GM19239 (cell line): ENCODE measurements at regions not wholly inside any gene's neighbourhood (a gene's known extent, or its start where the extent isn't known, plus 50 kb on each side); places are given as distances from the start of the nearest gene placed in this dataset.
A peak's percentile ranks its signal among the peaks of the same experiment; 100 is the strongest.

Experiments used
- DNase-seq: peaks from one replicate; pipeline ENCODE4 v3.0.0; 2011; ENCODE audit warnings: low spot score; ENCODE audit not compliant: insufficient read length
- FAIRE-seq: peaks from 2 replicates; lab custom pipeline; 2011; peaks lifted over from hg19 to GRCh38; lab: Jason Lieb, UNC

DNA sequence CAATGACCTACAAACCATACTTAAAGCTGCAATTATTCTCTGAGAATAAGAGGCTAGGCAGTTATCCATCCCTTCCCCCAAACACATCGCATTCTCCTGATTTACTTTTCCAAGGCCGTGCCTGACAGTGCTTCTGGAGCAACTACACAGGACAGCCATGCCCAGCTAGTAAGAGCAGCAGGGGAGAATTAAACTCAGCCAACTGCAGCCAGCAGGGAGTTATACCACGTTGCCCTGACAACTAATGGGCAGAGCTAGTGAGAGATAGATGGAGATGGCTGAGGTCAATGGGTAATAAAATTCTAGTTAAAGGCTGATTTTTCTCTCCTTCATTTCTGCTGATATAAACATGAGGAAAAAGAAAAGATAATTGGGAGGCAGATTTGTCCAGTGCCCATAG is 193.8 kb upstream of the PPP2R3A start:
- DNase-seq (no peak), FAIRE-seq (no peak)

DNA sequence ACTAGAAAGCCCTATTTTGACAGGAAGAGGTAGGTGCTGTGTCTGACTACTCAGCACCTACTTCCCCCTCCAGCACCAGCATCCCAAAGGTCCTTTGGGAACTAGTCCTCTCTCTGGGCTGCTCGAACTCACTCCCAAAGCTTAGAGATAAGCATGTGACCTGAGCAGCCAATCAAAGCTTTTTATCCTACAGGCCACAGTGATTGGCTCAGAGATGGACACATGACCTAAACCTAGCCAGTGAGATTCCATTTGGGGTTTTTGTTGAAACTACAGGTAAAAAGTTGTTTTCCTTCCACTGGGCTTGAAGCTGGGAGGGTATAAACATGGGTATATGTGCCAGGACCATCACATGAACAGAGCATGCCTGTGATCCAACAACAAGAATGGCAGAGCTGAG is 186.5 kb upstream of the PPP2R3A start:
- FAIRE-seq, result no peak
- no peak for DNase-seq

DNA sequence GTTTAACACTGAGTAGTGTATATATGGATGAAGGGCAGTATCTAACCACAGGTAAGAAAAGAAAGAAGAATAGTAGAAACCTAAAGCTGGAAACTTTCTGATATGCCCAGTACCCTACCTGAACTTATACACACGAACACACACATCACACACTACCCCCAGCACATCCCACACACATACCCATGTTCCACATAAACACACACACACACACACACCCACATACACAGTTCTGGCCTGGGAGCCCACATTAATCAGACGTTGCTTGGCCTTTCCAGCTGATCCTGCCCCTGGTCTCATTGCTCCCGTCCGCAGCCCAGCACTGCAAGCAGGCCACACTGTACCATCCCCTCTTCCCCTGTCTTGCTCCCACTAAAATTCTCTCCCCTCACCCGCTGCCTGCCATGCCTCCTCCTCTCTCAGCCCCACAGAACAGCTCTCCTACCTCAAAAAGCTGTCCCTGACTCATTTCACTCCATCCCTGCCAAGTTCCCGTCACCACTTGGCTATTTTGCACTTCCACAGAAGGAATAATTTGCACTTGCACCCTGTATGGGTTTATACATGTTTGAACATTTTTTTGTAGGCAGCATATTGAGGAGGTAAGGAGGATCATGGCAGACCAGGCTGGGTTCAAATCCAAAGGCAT is 185.8 kb upstream of the PPP2R3A start:
- FAIRE-seq, result no peak

DNA sequence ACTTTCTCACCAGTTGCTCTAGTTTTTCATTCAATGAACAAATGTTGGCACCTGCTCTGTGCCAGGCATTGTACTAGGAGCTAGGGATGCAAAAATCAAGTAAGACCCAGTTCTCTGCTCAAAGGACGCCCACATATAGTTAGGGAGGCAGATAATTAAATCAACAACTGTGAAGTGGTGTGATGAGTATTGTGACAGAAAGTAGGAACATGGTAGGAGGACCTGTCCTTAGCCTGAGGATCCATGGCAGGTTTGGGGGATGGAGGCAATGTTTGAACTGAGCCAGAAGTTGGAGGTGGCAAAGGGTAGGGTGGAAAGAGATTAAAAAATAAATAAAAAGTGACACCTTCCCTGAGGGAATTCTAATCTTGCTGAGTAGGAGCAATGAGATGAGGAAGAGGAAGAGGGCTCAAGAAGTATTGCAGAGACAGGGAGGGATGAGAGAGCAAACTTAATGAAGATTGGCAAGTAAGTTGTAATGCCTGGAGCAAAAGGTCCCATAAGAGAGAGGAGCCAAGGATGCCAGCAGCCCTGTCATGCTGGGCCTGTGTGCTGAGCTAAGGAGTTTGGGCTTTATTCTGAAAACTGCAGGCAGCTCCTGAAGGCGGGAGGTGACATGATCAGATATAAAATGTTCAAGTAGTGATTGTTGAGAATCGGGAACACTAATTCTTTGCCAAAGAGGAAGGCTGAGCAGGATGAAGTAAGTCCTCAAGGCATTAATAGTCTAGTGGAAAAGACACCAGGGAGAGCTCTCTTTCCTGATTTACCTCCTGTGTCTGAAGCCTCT is 184.3 kb upstream of the PPP2R3A start:
- DNase-seq (no peak), FAIRE-seq (no peak)

More for the DNA sequence above, 185.8 kb upstream of the PPP2R3A start:
- no peak for DNase-seq

DNA sequence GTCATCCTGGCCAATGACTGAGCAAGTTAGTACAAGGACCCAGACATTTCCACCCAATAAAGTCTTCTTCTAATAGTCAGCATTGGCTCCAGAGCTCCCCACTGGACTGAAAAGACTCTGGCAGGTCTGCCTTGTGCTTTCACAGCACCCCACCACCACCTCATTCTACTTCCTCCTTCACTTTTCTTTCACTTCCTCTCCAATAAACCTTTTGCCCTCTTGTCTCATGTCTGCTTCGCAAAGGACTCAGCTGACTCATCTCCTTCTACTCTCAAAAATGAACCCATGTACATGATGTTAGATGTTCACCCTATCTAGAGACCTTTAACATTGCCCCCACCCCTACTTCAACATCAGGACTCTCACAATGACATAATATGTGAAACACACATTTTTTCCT is 181.0 kb upstream of the PPP2R3A start:
- peak; percentile 5 for DNase-seq
- no peak for FAIRE-seq

DNA sequence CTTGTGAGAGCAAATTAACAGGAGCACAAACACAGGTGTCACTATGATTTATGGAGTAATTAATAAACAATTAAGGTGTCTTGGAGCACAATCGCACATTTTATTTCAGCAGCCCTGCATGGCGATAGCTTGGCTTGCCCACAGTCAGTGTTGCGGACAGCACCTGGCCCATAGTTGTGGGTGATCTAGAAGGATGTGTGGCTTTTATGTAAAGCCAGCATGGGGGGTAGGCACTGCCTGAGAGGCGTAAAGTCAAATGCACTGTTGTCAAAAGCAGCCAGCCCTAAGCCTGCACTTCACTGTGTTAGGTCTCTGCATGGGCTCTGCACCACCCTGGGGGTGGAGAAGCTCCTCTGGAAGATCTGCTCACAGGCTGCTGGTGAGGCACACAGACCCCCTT is 177.4 kb upstream of the PPP2R3A start:
- DNase-seq (no peak), FAIRE-seq (no peak)

DNA sequence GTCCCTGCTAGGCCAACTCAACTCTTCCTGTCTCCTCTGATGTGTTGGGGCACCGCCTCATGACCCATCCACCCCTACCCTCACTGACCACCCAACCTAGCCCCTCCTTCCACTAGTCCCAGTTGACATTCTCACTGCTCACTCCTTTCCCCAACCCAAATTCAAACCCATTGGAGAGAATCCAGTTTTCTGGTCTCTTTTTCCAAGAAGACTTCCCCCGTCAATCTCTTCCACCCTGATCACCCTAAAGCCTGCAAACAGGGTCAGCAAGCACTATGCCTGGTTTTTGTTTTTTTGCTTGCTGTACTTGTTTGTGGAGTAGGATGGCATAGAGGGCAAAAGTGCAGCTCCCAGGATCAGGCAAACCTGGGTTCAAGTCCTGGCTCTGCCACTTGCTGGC is 176.6 kb upstream of the PPP2R3A start:
- no peak for FAIRE-seq
- DNase-seq, result no peak

DNA sequence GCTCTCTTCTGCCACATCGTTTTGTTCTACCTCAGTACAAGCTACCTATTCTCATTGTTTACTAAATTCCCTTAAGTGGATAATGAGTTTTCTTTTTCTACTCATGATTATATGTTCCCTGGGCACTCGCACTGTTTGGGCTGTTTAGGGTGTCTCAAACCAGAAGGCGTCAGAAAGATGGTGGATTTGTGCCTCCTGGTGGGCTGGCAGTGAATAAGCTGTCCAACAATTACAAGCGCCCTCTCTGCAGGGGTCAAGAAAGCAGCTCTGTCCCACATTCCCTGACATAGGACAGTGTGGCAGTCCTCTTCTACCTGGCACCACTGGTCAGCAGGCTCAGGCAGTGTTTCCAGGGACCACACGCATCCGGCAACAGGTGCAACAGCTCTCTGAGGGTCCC is 173.4 kb upstream of the PPP2R3A start:
- FAIRE-seq (no peak), DNase-seq (no peak)

DNA sequence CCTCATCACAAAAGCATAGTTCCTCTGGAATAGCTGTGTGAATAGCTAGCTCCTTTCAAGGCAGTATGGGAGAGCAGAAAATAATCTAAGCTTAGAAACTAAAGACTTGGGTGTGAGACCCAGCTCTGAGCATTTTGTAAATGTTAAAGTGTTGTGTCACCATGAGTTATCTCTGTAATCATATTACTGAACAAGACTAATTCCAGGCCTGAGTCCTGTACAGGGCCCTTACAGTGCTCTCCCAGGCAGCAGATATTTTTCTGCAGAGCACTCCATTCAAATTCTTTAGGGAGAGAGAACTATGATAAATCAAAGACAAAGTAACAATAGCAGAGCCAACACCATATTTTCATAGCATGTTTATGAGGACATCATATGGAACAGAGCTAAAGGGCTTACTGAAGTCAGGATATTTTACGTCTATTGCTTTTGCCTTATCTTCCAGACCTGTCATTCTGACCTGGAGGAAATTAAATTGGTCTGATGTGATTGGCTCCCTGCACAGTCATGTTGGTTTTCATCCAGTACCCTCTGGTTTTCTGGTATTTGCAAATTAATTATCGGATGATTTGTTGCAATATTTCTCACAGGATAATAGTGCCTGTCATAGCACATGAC is 172.6 kb upstream of the PPP2R3A start:
- FAIRE-seq (no peak), DNase-seq (no peak)

DNA sequence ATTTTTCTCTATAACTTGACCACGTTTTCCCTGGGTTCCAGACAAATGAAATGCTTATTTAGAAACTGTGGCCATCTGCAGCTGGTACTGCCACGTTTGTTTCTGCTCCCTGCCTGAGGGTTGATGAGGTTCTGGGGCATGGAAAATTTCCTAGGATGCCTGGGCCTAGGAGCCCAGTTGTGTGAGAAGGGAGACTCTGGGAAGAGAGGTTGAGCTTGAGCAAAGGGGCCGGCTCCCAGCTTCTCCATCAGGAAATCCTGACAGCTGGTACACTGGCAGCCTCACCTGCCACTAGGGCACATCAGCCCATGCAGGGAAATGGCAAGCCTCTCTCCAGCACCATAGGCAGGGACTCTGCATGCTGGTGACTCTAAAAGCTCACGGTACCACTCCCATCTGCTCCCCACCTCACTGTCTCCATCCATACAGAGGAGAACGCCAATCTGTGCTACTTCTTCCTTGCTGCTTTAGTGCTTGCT is 165.4 kb upstream of the PPP2R3A start:
- DNase-seq (no peak), FAIRE-seq (no peak)

DNA sequence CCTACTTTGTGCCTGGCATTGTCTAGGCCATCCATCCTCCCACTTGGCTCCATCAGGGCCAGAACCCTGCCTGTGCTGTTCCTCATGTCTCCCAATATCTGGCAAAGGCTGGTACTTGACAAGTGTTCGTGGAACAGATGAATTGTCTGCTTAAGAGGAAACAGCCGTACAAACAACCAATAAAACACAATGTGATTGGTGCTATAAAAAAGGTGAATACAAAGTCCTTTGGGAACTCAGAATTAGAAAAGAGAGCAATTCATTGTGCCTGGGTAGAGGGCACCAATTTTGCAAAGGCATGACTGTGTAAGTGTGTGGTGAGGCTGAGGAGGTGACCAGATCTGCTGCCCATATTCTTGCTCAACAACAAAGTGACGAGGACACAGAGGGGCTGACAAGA is 164.5 kb upstream of the PPP2R3A start:
- no peak for DNase-seq
- no peak for FAIRE-seq

DNA sequence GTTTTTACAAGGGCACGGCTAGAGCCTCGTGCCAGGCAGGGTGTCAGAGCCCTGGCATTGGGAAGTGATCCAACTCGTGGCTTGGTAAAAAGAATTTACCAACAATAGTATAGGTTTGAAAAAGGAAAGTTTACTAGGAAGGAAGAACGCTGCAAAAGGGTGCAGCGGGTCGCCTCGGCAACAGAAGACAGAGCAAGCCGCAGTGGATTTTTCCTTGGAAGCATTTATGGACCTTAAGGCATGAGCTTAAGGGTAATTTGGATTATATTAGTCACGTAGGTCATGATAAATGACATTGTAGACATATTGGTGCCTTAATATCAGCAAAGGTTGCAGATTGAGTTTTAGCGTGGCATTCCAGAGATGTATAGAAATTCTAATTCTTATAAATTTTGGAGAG is 163.4 kb upstream of the PPP2R3A start:
- DNase-seq (no peak), FAIRE-seq (no peak)

DNA sequence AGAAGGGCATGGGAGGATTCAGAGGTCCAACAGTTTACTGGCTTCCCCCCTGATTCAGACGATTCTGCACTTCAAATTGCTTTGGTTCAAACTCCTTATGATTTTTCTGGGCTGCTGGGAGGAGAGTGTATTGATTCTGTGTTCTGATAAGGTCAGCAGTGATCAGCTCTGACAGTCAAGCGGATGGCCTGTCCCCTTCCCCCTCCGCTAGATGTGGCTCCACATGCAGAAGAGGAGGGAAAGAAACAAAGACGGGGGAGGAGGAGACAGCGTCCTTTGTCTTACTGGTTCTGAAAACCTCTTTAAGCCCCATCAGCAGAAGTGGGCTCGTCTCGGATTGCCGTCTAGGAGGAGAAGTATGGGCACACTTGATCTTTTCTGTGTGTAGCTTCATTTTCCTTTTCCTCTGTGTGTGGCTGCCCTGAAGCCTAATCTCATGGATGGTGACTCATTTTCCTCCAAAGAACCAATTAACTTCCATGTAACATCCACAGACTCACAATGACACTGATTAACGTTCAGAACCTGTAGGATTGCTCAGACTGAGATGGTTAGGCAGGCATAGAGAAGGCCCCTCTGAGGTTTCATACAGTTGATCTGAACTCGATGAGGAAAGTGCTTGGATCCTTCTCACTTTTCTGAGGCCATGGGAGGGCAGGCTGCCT is 162.4 kb upstream of the PPP2R3A start:
- FAIRE-seq (no peak), DNase-seq (no peak)

DNA sequence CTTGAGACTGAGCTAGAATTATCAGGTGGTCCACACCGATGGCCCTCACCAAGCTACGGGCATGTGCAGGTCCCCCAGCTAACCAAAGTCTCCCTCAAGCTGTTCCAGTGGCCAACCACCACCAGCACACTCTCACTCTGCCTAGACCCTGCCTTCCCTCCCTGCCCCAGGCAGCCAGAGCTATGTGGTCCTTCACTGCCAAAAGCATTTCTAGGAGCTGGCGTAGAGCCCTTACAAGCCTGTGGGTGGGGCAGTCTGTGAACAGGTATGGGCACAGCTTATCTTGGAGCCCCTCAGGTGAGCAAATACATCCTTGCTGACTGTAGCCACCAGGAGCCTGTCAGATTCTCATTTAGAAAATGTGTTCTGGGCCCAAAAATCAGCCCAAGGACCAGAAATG is 159.8 kb upstream of the PPP2R3A start:
- DNase-seq, result no peak
- no peak for FAIRE-seq

DNA sequence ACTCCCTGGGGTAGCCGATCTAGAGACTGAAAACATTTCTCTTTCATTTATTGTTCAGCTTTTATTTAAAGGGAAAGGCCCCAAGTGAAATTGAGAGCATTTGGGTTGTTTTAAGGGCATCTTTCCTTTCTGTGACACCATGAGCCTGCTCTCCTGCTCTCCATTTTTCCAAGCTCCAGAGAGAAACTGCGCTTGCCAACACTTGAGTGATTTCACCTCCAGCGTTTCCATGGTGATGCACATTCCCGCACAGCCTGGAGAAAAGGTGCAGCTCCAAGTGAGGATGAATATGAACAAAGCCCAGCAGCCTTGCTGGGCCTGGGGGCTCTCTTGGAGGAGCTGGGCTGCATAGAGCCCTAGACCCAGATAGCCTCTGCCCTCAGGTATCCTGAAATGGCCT is 159.2 kb upstream of the PPP2R3A start:
- DNase-seq (no peak), FAIRE-seq (no peak)

DNA sequence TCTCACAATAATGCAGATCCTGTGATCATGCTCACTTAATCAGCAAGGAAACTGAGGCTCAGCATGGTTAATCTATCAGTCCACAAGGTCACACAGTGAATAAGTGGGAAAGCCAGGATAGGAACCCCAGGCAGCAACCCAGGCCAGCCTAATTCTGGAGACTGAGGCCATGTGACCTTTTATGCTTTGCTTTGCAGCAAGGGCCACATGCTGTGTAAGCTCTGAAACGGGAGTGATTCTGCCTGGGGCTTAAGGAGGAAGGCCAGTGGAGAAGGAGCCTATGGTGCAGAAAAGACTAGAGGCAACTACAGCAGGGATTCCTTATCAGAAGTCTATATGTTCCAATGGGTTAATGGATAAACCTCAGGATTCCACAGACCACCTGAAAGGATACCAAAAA is 157.6 kb upstream of the PPP2R3A start:
- FAIRE-seq (no peak), DNase-seq (no peak)

DNA sequence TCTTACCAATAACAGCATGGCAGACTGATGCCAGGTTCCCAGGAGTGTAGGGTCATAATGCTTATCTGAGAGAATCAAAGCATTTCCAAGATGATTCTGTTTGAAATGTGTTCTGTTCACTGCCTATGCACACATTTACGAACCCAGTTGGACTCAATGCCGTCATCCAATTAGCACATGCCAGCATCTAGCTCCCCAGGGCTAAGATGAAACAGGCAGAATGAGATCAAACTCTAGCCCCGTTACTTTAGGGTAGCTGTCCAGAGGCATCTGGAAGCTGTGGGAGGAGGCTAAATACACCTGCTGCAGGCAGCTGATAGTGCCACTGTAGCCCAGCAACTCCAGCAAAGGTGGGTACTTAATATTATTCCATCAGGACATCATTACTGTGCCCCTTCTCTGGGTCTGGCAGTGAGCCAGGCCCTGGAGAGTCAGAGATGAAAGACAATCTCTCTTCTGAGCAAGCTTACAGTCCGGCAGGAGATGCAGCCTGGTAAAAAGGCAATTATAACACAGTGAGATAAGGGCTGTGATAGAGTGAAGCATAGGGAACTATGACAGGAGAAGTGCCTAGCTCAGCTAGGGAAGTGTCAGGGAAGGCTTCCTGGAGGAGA is 156.4 kb upstream of the PPP2R3A start:
- no peak for FAIRE-seq

DNA sequence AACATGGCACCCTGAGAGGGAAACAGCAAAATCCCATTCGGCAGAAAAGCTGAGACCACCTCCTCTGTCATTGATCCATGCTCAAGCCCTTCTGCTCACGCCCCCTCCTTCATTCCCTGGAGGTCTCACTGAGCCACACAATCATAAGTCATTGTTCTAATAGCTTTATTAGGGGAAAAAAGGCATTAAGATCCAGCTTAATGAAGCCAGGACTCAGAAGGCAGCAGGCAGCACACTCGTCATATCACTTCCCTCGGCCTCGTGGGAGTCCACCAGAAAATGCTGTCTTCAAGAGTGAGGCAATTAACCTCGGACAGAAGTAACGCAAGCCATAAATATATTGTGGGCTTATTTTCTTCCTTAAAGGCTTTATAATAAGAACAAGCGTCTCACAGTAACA is 153.9 kb upstream of the PPP2R3A start:
- no peak for DNase-seq
- FAIRE-seq, result no peak

More for the DNA sequence above, 156.4 kb upstream of the PPP2R3A start:
- DNase-seq, result no peak

DNA sequence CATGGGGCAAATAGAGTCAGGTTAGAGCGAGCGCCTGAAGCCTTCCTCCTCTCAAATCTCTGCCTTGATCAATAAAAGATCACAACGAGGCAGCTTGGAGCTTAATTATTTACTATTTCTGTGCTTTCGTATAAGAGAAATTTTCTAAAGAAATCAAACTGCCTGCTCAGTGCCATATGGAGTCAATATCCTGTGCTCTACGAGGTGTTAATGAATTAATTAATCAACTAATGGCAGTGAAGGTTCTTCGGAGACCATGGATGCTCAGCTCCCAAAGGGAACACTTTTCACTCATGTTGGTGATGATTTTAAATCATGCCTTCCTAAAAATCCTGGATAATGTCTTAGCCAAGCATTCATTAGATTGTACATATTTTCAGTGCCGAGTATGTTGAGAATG is 153.5 kb upstream of the PPP2R3A start:
- FAIRE-seq, result no peak
- no peak for DNase-seq

DNA sequence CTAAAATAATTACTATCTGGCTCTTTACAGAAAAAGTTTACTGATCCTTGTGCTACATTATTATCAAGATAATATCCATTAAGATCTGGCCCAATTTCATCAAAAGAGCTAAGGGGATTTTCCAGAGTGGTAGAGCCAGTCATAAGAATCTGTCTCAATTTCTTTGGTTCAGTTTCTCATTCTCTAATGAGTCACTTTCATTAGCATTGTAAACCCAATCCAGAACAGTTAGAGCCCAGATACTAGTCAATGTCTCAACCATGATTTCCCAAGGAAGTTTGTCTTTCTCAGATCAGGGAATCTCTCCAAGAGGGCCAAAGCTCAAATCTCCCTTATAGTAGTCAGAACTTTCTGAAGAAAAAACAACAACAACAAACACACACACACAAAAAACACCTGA is 131.1 kb upstream of the PPP2R3A start:
- FAIRE-seq, result no peak
- DNase-seq, result no peak
